Panc1 (cell line): ENCODE measurements at regions not wholly inside any gene's neighbourhood (a gene's known extent, or its start where the extent isn't known, plus 50 kb on each side); places are given as distances from the start of the nearest gene placed in this dataset.

Experiments used
- ATAC-seq: fragments of 200-7000 bp; cut with Tn5 transposase; 2 replicates; pipeline ENCODE4 v1.9.1; 2020; ENCODE audit warnings: mild to moderate bottlenecking, moderate library complexity
- BruUV-seq: library from RNA; stranded (reverse); fragments of 400-500 nt; replicated peaks from 2 replicates; lab custom pipeline; 2021; lab: Mats Ljungman, UMichigan
- CTCF ChIA-PET: fragments of 300-600 bp; sonication (Branson Sonifier 250); formaldehyde crosslinking; loops from one replicate; lab custom pipeline; 2022; ENCODE audit warnings: antibody characterized with exemption; lab: Charles Lee
- POLR2A ChIA-PET: fragments of 300-600 bp; sonication (Branson Sonifier 250); formaldehyde crosslinking; loops from one replicate; lab custom pipeline; 2022; ENCODE audit warnings: antibody characterized with exemption; lab: Charles Lee
- DNase-seq: peaks from one replicate; pipeline ENCODE4 v3.0.0-alpha.2; 2010; ENCODE audit warnings: low read depth, low spot score
- H3K27ac ChIP-seq: 2 replicates; pipeline ENCODE4 v1.5.1; 2011; ENCODE audit warnings: mild to moderate bottlenecking, low read length, inconsistent platforms
- H3K27me3 ChIP-seq: fragments of 200-500 bp; sonication (Bioruptor generic); 2 replicates; pipeline ENCODE4 v1.6.0; 2014; ENCODE audit warnings: low read length, inconsistent platforms; ENCODE audit not compliant: control insufficient read depth, insufficient read depth
- H3K36me3 ChIP-seq: fragments of 200-500 bp; sonication (Bioruptor generic); 2 replicates; pipeline ENCODE4 v1.5.1; 2014; ENCODE audit warnings: inconsistent platforms, mild to moderate bottlenecking, low read length, moderate library complexity; ENCODE audit not compliant: control insufficient read depth, insufficient read depth
- H3K4me1 ChIP-seq: 2 replicates; pipeline ENCODE4 v1.5.1; 2011; ENCODE audit warnings: inconsistent platforms, mild to moderate bottlenecking, low read length, moderate library complexity; ENCODE audit not compliant: control insufficient read depth, insufficient read depth
- H3K4me3 ChIP-seq, 2 experiments: 2 replicates each; pipeline ENCODE4 v1.5.1; 2011 to 2012; ENCODE audit warnings: low read depth in 2 of 2, low read length in 2 of 2, mild to moderate bottlenecking in 2 of 2, inconsistent platforms in 1 of 2, moderate library complexity in 1 of 2
- H3K9me3 ChIP-seq: fragments of 200-500 bp; sonication (Bioruptor generic); 2 replicates; pipeline ENCODE4 v1.5.1; 2014; ENCODE audit warnings: low read depth, mild to moderate bottlenecking, inconsistent platforms, low read length, moderate library complexity; ENCODE audit not compliant: control insufficient read depth, insufficient read depth
- POLR2AphosphoS5 ChIP-seq: IDR thresholded peaks from 2 replicates; pipeline ENCODE4 v1.6.1; 2012; ENCODE audit warnings: mild to moderate bottlenecking, low read depth, low read length, moderate library complexity
- REST ChIP-seq, 2 experiments: IDR thresholded peaks; 2 replicates each; pipeline ENCODE4 v1.6.1; 2011 to 2012; ENCODE audit warnings: low read depth in 2 of 2, control low read depth in 1 of 2, low read length in 1 of 2, mild to moderate bottlenecking in 1 of 2, moderate library complexity in 1 of 2; ENCODE audit not compliant: insufficient read depth in 1 of 2
- SIN3A ChIP-seq: IDR thresholded peaks from 2 replicates; pipeline ENCODE4 v1.6.1; 2012; ENCODE audit warnings: low read depth, mild to moderate bottlenecking, low read length, moderate library complexity, borderline replicate concordance; ENCODE audit not compliant: insufficient read depth
- TCF7L2 ChIP-seq: IDR thresholded peaks from 2 replicates; pipeline ENCODE4 v1.6.1; 2011; ENCODE audit warnings: mild to moderate bottlenecking, low read depth, low read length, inconsistent platforms
- in situ Hi-C: cut with HindIII; loops from 2 replicates; pipeline ENCODE4 v1.10.0; 2016; ENCODE audit warnings: low sequenced_read_pairs, low pct_unique_long_range_greater_than_20kb
- intact Hi-C: fragments of 100-400 bp; cut with micrococcal nuclease; formaldehyde crosslinking; loops from one replicate; pipeline ENCODE4 v1.10.0; 2022; ENCODE audit not compliant: unreplicated experiment
- TF ChIP-seq, protein P1 (sequence below): fragments of 450-650 bp; IDR thresholded peaks from 2 replicates; pipeline ENCODE4 v1.5.1; 2017; ENCODE audit warnings: mild to moderate bottlenecking

- TF ChIP-seq, protein P1, sequence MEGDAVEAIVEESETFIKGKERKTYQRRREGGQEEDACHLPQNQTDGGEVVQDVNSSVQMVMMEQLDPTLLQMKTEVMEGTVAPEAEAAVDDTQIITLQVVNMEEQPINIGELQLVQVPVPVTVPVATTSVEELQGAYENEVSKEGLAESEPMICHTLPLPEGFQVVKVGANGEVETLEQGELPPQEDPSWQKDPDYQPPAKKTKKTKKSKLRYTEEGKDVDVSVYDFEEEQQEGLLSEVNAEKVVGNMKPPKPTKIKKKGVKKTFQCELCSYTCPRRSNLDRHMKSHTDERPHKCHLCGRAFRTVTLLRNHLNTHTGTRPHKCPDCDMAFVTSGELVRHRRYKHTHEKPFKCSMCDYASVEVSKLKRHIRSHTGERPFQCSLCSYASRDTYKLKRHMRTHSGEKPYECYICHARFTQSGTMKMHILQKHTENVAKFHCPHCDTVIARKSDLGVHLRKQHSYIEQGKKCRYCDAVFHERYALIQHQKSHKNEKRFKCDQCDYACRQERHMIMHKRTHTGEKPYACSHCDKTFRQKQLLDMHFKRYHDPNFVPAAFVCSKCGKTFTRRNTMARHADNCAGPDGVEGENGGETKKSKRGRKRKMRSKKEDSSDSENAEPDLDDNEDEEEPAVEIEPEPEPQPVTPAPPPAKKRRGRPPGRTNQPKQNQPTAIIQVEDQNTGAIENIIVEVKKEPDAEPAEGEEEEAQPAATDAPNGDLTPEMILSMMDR = no peak
- no peak for TF ChIP-seq REST (IDR thresholded peaks at IDR 0.05; ENCODE audit: insufficient read depth in 1 of 2, low read depth in 2 of 2, low read length in 1 of 2)
- TF ChIP-seq POLR2AphosphoS5 = no peak
- TF ChIP-seq TCF7L2 = no peak
- no peak for TF ChIP-seq SIN3A
- intact Hi-C loops = no loop called here
- no peak overlapping the region for H3K4me3 ChIP-seq
- H3K27ac ChIP-seq = no peak overlapping the region
- no TSS peak for BruUV-seq
- ChIA-PET CTCF (no interaction called here), POLR2A (no interaction called here)
- in situ Hi-C loops = no loop called here
- H3K9me3 ChIP-seq = peaks cover 10% of the 10 kb centered on the region; the same call in 1 of the 2 replicates
- H3K4me1 ChIP-seq = no peaks in the 10 kb centered on the region
- no peaks in the 10 kb centered on the region for H3K36me3 ChIP-seq
- DNase-seq (no peak), ATAC-seq (no peak)
- peaks cover 2% of the 10 kb centered on the region; the same call in 1 of the 2 replicates for H3K27me3 ChIP-seq
These were observed 141.3 kb downstream of the QRSL1 start for GRCh38 chr6:106770663-106771062.

DNA sequence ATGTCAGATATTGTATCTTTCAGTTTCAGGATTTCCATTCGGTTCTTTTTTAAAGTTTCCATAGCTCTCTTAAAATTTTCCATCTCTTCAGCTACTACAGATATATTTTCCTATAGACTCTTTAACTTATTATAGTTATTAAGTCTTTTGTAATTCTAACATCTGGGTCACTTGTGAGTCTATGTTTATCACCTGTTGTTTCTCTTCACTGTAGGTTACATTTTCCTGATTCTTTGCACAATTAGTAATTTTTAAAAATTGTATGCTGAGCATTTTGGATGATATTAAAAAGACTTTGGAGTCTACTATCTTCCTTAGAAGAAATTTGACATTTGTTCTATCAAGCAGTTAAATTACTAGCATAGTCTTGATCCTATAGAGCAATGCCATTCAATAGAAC, 140.7 kb downstream of the QRSL1 start:
- Histone ChIP-seq H3K27me3 (peaks cover 2% of the 10 kb centered on the region; the same call in 1 of the 2 replicates), H3K4me3 (no peak overlapping the region), H3K9me3 (peaks cover 10% of the 10 kb centered on the region; the same call in 1 of the 2 replicates), H3K36me3 (no peaks in the 10 kb centered on the region), H3K27ac (no peak overlapping the region), H3K4me1 (no peaks in the 10 kb centered on the region)
- BruUV-seq = no TSS peak
- DNase-seq (no peak), ATAC-seq (no peak)
- intact Hi-C loops = no loop called here
- POLR2A ChIA-PET = no interaction called here
- CTCF ChIA-PET = no interaction called here
- in situ Hi-C loops = no loop called here
- no peak for TF ChIP-seq POLR2AphosphoS5
- no peak for TF ChIP-seq TCF7L2
- TF ChIP-seq SIN3A = no peak
- TF ChIP-seq, protein P1 = no peak
- TF ChIP-seq REST (IDR thresholded peaks at IDR 0.05; ENCODE audit: insufficient read depth in 1 of 2, low read depth in 2 of 2, low read length in 1 of 2) = no peak
